MCF 10A (cell line): ENCODE measurements at regions not wholly inside any gene's neighbourhood (a gene's known extent, or its start where the extent isn't known, plus 50 kb on each side); places are given as distances from the start of the nearest gene placed in this dataset.
"Not testable (repeated sequence)": the region's sequence is repeated elsewhere in the genome, so short reads cannot be mapped to it uniquely, and the experiment has no call there.

Experiments used
- BruUV-seq: library from RNA; stranded (reverse); fragments of 400-500 nt; replicated peaks from 2 replicates; lab custom pipeline; 2021; lab: Mats Ljungman, UMichigan
- CTCF ChIA-PET: fragments of 300-600 bp; sonication (Branson Sonifier 250); formaldehyde crosslinking; extraction: SDS; loops from one replicate; lab custom pipeline; 2021; ENCODE audit warnings: antibody characterized with exemption, inconsistent platforms; lab: Yijun Ruan, JAX
- POLR2A ChIA-PET: fragments of 300-600, 350-650 bp; sonication (Branson Sonifier 250); formaldehyde crosslinking; extraction: SDS; loops from one replicate; lab custom pipeline; 2020; ENCODE audit warnings: antibody characterized with exemption, inconsistent platforms; lab: Yijun Ruan, JAX
- DNase-seq: peaks from one replicate; pipeline ENCODE4 v3.0.0-alpha.2; 2018; ENCODE audit not compliant: unreplicated experiment
- H3K27ac Mint-ChIP-seq: one replicate; pipeline ENCODE4 v1.8.0; 2022; ENCODE audit warnings: mild to moderate bottlenecking, low read depth, mixed read lengths; ENCODE audit not compliant: unreplicated experiment
- H3K27me3 Mint-ChIP-seq: one replicate; pipeline ENCODE4 v1.8.0; 2022; ENCODE audit warnings: mixed read lengths; ENCODE audit not compliant: insufficient read depth, unreplicated experiment
- H3K36me3 Mint-ChIP-seq: one replicate; pipeline ENCODE4 v1.8.0; 2022; ENCODE audit warnings: mild to moderate bottlenecking, moderate library complexity, mixed read lengths; ENCODE audit not compliant: insufficient read depth, unreplicated experiment
- H3K4me1 Mint-ChIP-seq: one replicate; pipeline ENCODE4 v1.8.0; 2022; ENCODE audit warnings: mixed read lengths; ENCODE audit not compliant: insufficient read depth, unreplicated experiment
- H3K4me3 Mint-ChIP-seq: one replicate; pipeline ENCODE4 v1.8.0; 2022; ENCODE audit warnings: mild to moderate bottlenecking, moderate library complexity, mixed read lengths; ENCODE audit not compliant: unreplicated experiment
- H3K9me3 Mint-ChIP-seq: one replicate; pipeline ENCODE4 v1.8.0; 2022; ENCODE audit warnings: mixed read lengths; ENCODE audit not compliant: unreplicated experiment
- intact Hi-C: fragments of 100-400 bp; cut with micrococcal nuclease; formaldehyde crosslinking; loops from 2 replicates; pipeline ENCODE4 v1.14.1; 2022
- TF ChIP-seq, protein P1 (sequence below): fragments of 200-600 bp; IDR thresholded peaks from one replicate; pipeline ENCODE4 v1.8.0; 2022; ENCODE audit warnings: antibody characterized with exemption, mild to moderate bottlenecking; ENCODE audit not compliant: unreplicated experiment

DNA sequence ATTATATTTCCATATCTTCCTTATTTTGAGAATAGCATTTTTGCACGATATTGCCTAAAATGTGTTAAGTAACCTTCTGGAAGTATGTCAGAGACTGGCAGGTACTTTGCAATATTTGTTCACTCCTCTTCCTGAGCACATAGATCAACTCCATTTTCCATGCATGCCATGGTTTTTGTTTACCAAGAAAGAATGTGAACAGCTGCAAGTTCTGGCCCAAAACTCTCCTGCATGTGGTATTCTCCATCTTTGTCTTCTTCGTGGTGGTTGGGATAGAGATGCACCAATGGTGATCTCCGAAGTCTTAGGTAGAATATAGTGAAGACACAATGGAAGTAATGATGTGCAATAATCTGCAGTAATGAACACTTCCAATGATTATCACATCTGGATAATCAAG, 2241.0 kb upstream of the RAG2 start:
- Mint-ChIP-seq H3K27ac (no peak overlapping the region), H3K36me3 (no peaks in the 10 kb centered on the region), H3K4me3 (no peak overlapping the region), H3K27me3 (no peaks in the 10 kb centered on the region), H3K4me1 (no peaks in the 10 kb centered on the region), H3K9me3 (no peaks in the 10 kb centered on the region)
- POLR2A ChIA-PET = interaction anchor here (0.7 kb wide), 1 partner anchor 508 kb away, joined by 4 read pairs; no protein-coding TSS in a partner anchor
- intact Hi-C loops = no loop called here
- no peak for DNase-seq
- no TSS peak for BruUV-seq
- CTCF ChIA-PET = no interaction called here
- TF ChIP-seq, protein P1, sequence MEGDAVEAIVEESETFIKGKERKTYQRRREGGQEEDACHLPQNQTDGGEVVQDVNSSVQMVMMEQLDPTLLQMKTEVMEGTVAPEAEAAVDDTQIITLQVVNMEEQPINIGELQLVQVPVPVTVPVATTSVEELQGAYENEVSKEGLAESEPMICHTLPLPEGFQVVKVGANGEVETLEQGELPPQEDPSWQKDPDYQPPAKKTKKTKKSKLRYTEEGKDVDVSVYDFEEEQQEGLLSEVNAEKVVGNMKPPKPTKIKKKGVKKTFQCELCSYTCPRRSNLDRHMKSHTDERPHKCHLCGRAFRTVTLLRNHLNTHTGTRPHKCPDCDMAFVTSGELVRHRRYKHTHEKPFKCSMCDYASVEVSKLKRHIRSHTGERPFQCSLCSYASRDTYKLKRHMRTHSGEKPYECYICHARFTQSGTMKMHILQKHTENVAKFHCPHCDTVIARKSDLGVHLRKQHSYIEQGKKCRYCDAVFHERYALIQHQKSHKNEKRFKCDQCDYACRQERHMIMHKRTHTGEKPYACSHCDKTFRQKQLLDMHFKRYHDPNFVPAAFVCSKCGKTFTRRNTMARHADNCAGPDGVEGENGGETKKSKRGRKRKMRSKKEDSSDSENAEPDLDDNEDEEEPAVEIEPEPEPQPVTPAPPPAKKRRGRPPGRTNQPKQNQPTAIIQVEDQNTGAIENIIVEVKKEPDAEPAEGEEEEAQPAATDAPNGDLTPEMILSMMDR = no peak

DNA sequence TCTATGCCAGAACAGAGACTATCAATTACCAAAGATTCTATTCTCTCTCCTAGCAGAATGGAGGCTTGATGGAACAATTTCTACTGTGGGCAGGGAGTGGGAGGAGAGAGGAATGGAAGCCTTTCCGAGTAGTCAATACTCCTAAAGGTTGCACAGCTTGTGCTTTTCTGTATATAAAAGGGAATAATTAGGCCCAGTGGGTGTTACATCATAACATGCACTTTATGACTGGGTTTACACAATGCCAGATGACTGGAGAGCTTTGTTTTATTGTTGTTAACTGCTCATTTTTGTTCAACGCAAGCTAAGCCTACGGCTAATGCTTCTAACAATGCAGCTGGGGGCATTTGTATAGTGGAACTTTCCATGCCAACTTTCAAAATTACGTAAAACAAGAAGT, 2237.9 kb upstream of the RAG2 start:
- TF ChIP-seq, protein P1 = no peak
- intact Hi-C loops = no loop called here
- ChIA-PET POLR2A (interaction anchor here (0.7 kb wide), 1 partner anchor 116 kb away, joined by 3 read pairs; no protein-coding TSS in a partner anchor), CTCF (no interaction called here)
- Mint-ChIP-seq H3K4me1 (no peaks in the 10 kb centered on the region), H3K27ac (no peak overlapping the region), H3K36me3 (no peaks in the 10 kb centered on the region), H3K9me3 (no peaks in the 10 kb centered on the region), H3K4me3 (no peak overlapping the region), H3K27me3 (no peaks in the 10 kb centered on the region)
- peak; percentile 3 for DNase-seq
- BruUV-seq = no TSS peak

DNA sequence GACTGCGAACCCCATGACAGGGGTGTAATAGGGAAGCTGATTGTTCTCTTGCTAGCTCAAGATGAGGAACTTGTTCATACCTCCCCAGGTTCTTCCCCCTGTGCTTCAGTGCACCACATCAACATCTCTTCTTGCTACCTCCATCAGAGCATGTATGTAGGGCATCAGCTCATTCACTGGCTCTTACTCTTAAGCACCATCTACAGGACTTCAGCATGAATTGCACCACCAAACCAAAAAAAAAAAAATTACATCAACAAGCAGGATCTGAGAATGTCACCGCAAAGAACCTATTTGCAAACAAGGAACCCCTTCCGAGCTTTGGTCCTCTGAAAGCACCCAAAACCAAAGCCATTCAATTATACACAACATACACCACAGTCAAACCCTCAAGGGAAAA, 2226.5 kb upstream of the RAG2 start:
- H3K4me1 Mint-ChIP-seq = no peaks in the 10 kb centered on the region
- TF ChIP-seq, protein P1 = no peak
- CTCF ChIA-PET = interaction anchor here (0.6 to 1.4 kb wide), 7 partner anchors 30 to 1565 kb away, joined by 3 to 4 read pairs (median 3); no protein-coding TSS in a partner anchor
- intact Hi-C loops = no loop called here
- H3K27me3 Mint-ChIP-seq = no peaks in the 10 kb centered on the region
- H3K9me3 Mint-ChIP-seq = peaks cover 19% of the 10 kb centered on the region
- POLR2A ChIA-PET = no interaction called here
- no peak overlapping the region for H3K27ac Mint-ChIP-seq
- no peak overlapping the region for H3K4me3 Mint-ChIP-seq
- peaks cover 5% of the 10 kb centered on the region for H3K36me3 Mint-ChIP-seq
- no TSS peak for BruUV-seq
- peak; percentile 13 for DNase-seq

DNA sequence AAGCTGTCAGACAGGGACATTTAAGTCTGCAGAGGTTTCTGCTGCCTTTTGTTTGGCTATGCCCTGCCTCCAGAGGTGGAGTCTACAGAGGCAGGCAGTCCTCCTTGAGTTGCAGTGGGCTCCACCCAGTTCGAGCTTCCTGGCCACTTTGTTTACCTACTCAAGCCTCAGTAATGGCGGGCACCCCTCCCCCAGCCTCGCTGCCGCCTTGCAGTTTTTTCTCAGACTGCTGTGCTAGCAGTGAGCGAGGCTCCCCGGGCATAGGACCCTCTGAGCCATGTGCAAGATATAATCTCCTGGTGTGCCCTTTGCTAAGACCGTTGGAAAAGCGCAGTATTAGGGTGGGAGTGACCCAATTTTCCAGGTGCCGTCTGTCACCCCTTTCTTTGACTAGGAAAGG, 2223.8 kb upstream of the RAG2 start:
- H3K27me3 Mint-ChIP-seq, H3K27ac Mint-ChIP-seq, DNase-seq, BruUV-seq, H3K9me3 Mint-ChIP-seq, intact Hi-C loops, CTCF ChIA-PET, H3K4me3 Mint-ChIP-seq, H3K4me1 Mint-ChIP-seq, H3K36me3 Mint-ChIP-seq, POLR2A ChIA-PET: not testable (repeated sequence)

DNA sequence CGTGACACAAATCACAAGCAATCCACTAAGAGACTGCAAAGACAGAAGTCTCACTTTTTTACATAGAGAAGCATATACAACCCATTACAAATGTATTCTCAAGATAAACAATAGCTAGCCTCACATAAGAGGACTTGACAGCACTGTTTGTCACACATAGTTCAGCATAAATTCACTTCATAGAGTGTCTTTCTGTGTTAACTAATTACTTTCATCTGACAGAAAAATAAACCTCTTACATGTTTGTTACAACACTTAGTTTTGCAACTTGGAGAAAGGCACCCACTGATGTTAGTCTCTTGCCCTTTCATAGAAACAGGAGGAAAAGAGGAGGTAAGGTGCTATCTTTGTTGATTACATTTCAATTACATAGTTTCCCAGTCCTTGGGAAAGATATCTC, 2221.9 kb upstream of the RAG2 start:
- BruUV-seq = no TSS peak
- no peak for DNase-seq
- Mint-ChIP-seq H3K4me1 (peaks cover 9% of the 10 kb centered on the region), H3K9me3 (peaks cover 3% of the 10 kb centered on the region), H3K27ac (no peak overlapping the region), H3K27me3 (no peaks in the 10 kb centered on the region), H3K36me3 (no peaks in the 10 kb centered on the region), H3K4me3 (no peak overlapping the region)
- TF ChIP-seq, protein P1 = no peak
- POLR2A ChIA-PET = no interaction called here
- intact Hi-C loops = no loop called here
- CTCF ChIA-PET = no interaction called here
